Neural progenitor cell (in vitro differentiated cells): ENCODE measurements at regions not wholly inside any gene's neighbourhood (a gene's known extent, or its start where the extent isn't known, plus 50 kb on each side); places are given as distances from the start of the nearest gene placed in this dataset.

ENCODE experiments used
- EZH2 ChIP-seq: fragments of 200-600 bp; sonication (generic); IDR thresholded peaks from 2 replicates; pipeline ENCODE4 v1.6.1; 2017; ENCODE audit warnings: antibody characterized with exemption, mild to moderate bottlenecking, moderate library complexity
- TF ChIP-seq, protein P1 (sequence below): fragments of 200-600 bp; sonication (generic); IDR thresholded peaks from 2 replicates; pipeline ENCODE4 v1.5.1; 2017; ENCODE audit warnings: antibody characterized with exemption, mild to moderate bottlenecking

DNA sequence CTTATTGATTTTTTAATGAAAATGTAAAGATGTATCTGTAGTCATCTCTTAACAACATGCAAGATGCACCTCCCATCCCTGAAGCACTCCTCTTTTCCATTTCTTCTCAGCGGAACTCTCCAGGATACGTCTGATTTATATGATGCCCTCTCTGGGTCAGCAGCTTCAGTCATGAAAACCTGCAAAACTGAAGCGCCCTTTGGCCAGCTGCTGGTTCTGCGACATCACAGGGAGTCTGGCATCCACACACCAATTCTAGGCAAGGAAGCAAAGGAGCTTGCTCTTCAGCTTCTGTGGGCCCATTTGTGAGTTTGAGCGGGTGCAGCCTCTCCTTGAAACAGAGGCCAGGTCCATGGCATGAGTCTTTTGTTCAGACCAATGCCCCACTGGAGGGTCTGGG lies 1253.3 kb downstream of the TBC1D22A start:
- TF ChIP-seq, protein P1, sequence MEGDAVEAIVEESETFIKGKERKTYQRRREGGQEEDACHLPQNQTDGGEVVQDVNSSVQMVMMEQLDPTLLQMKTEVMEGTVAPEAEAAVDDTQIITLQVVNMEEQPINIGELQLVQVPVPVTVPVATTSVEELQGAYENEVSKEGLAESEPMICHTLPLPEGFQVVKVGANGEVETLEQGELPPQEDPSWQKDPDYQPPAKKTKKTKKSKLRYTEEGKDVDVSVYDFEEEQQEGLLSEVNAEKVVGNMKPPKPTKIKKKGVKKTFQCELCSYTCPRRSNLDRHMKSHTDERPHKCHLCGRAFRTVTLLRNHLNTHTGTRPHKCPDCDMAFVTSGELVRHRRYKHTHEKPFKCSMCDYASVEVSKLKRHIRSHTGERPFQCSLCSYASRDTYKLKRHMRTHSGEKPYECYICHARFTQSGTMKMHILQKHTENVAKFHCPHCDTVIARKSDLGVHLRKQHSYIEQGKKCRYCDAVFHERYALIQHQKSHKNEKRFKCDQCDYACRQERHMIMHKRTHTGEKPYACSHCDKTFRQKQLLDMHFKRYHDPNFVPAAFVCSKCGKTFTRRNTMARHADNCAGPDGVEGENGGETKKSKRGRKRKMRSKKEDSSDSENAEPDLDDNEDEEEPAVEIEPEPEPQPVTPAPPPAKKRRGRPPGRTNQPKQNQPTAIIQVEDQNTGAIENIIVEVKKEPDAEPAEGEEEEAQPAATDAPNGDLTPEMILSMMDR: no peak
- TF ChIP-seq EZH2: no peak
